K562 (cell line): ENCODE measurements at regions not wholly inside any gene's neighbourhood (a gene's known extent, or its start where the extent isn't known, plus 50 kb on each side); places are given as distances from the start of the nearest gene placed in this dataset.

Experiments
- ARID3B ChIP-seq: fragments of 250-450 bp; sonication (Bioruptor Pico); IDR thresholded peaks from 2 replicates; pipeline ENCODE4 v1.4.0; 2020; ENCODE audit warnings: borderline replicate concordance
- ATF7 ChIP-seq: fragments of 450-650 bp; IDR thresholded peaks from 2 replicates; pipeline ENCODE4 v1.7.1; 2014; ENCODE audit warnings: mild to moderate bottlenecking, moderate library complexity
- BRF1 ChIP-seq: IDR thresholded peaks from 3 replicates; pipeline ENCODE4 v1.6.1; 2011; ENCODE audit warnings: borderline replicate concordance, mild to moderate bottlenecking; ENCODE audit not compliant: insufficient read length; ENCODE audit errors: extremely low read depth
- CBFB ChIP-seq: sonication (generic); formaldehyde crosslinking; IDR thresholded peaks from 2 replicates; pipeline ENCODE4 v1.4.0; 2020; ENCODE audit warnings: mild to moderate bottlenecking, missing genetic modification reagents
- COPS2 ChIP-seq: fragments of 450-650 bp; conservative IDR thresholded peaks from 2 replicates; pipeline ENCODE4 v1.6.1; 2016; ENCODE audit warnings: mild to moderate bottlenecking, moderate library complexity
- FOXJ3 ChIP-seq: sonication (generic); formaldehyde crosslinking; IDR thresholded peaks from 2 replicates; pipeline ENCODE4 v1.4.0; 2020; ENCODE audit warnings: mild to moderate bottlenecking, missing genetic modification reagents
- HDAC8 ChIP-seq: fragments of 450-650 bp; IDR thresholded peaks from 2 replicates; pipeline ENCODE4 v1.6.1; 2016; ENCODE audit warnings: mild to moderate bottlenecking, missing genetic modification characterization, moderate library complexity, missing compliant biosample characterization
- HEY1 ChIP-seq: fragments of 250-450 bp; sonication (Bioruptor Pico); IDR thresholded peaks from 2 replicates; pipeline ENCODE4 v1.5.0; 2020; ENCODE audit warnings: mild to moderate bottlenecking, moderate library complexity, borderline replicate concordance
- HLTF ChIP-seq: fragments of 450-650 bp; IDR thresholded peaks from 2 replicates; pipeline ENCODE4 v1.6.1; 2016
- L3MBTL2 ChIP-seq: fragments of 450-650 bp; IDR thresholded peaks from 2 replicates; pipeline ENCODE4 v1.6.1; 2016; ENCODE audit warnings: mild to moderate bottlenecking, moderate library complexity
- NFIC ChIP-seq: fragments of 450-650 bp; IDR thresholded peaks from 2 replicates; pipeline ENCODE4 v1.6.1; 2017; ENCODE audit warnings: mild to moderate bottlenecking, inconsistent platforms
- PHF20 ChIP-seq: fragments of 450-650 bp; IDR thresholded peaks from 2 replicates; pipeline ENCODE4 v1.6.1; 2018; ENCODE audit not compliant: partially characterized antibody
- POLR2H ChIP-seq: IDR thresholded peaks from 2 replicates; pipeline ENCODE4 v1.6.1; 2016; ENCODE audit warnings: missing genetic modification characterization, low read depth, mild to moderate bottlenecking, control low read depth, missing compliant biosample characterization, moderate library complexity
- RAD21 ChIP-seq, 2 experiments: fragments of 250-450 bp in 1 of 2; fragments of 450-650 bp in 1 of 2; sonication (Bioruptor Pico) in 1 of 2; formaldehyde crosslinking in 1 of 2; IDR thresholded peaks in 1 of 2; conservative IDR thresholded peaks in 1 of 2; 2 replicates each; pipeline versions ENCODE4 v1.4.0 to v1.8.0; 2020 to 2022; ENCODE audit warnings: mild to moderate bottlenecking in 2 of 2, moderate library complexity in 1 of 2
- SRSF9 ChIP-seq: fragments of 200-400 bp; formaldehyde crosslinking; IDR thresholded peaks from 2 replicates; pipeline ENCODE4 v1.6.1; 2017; ENCODE audit warnings: low read depth, low read length, borderline replicate concordance
- TCF7 ChIP-seq: sonication (generic); IDR thresholded peaks from 2 replicates; pipeline ENCODE4 v1.6.1; 2016; ENCODE audit warnings: antibody characterized with exemption, borderline replicate concordance
- ZKSCAN8 ChIP-seq: fragments of 200-800 bp; sonication (Bioruptor generic); IDR thresholded peaks from 2 replicates; pipeline ENCODE4 v1.6.1; 2016; ENCODE audit warnings: missing genetic modification characterization, missing compliant biosample characterization
- ZNF354B ChIP-seq: fragments of 250-450 bp; sonication (Bioruptor Pico); IDR thresholded peaks from 2 replicates; pipeline ENCODE4 v1.4.0; 2020
- ZNF586 ChIP-seq: fragments of 450-650 bp; formaldehyde crosslinking; conservative IDR thresholded peaks from 2 replicates; pipeline ENCODE4 v1.4.0; 2020; ENCODE audit warnings: mild to moderate bottlenecking, moderate library complexity
- ZNF780A ChIP-seq: fragments of 250-450 bp; sonication (Bioruptor Pico); IDR thresholded peaks from 2 replicates; pipeline ENCODE4 v1.5.0; 2021; ENCODE audit warnings: mild to moderate bottlenecking
- TF ChIP-seq, protein P1 (sequence below): fragments of 250-450 bp; sonication (Bioruptor Pico); IDR thresholded peaks from 2 replicates; pipeline ENCODE4 v1.5.0; 2021; ENCODE audit warnings: mild to moderate bottlenecking, borderline replicate concordance
- TF ChIP-seq, protein P2 (sequence below): fragments of 250-450 bp; sonication (Bioruptor Pico); IDR thresholded peaks from 2 replicates; pipeline ENCODE4 v1.8.0; 2021; ENCODE audit warnings: moderate library complexity, mild to moderate bottlenecking, inconsistent platforms
- TF ChIP-seq, protein P3 (sequence below): IDR thresholded peaks from 2 replicates; pipeline ENCODE4 v1.6.1; 2012; ENCODE audit warnings: low read depth, low read length, improper control_type of control experiment, borderline replicate concordance

- TF ChIP-seq SRSF9 (no peak), HLTF (no peak), ATF7 (peak; percentile 66), L3MBTL2 (no peak; the same call in 1 of the 2 replicates), FOXJ3 (CRISPR knock-in tag) (no peak), BRF1 (no peak), NFIC (peak; percentile 73), TCF7 (no peak; the same call in 1 of the 2 replicates), HDAC8 (tag) (no peak), ARID3B (CRISPR knock-in tag) (no peak), COPS2 (no peak), CBFB (no peak), HEY1 (CRISPR knock-in tag) (peak; percentile 90; the same call in 1 of the 2 replicates), ZNF780A (CRISPR knock-in tag) (no peak), ZNF586 (CRISPR knock-in tag) (no peak), PHF20 (no peak), POLR2H (tag) (peak; percentile 62; the same call in 1 of the 2 replicates), ZKSCAN8 (CRISPR knock-in tag) (no peak), RAD21 (CRISPR knock-in tag; conservative IDR thresholded peaks at IDR 0.05 in 1 of 2, IDR thresholded peaks at IDR 0.05 in 1 of 2) (peak; percentile 17 to 36; a peak in 2 of 4 replicates), ZNF354B (no peak)
- TF ChIP-seq, protein P1, sequence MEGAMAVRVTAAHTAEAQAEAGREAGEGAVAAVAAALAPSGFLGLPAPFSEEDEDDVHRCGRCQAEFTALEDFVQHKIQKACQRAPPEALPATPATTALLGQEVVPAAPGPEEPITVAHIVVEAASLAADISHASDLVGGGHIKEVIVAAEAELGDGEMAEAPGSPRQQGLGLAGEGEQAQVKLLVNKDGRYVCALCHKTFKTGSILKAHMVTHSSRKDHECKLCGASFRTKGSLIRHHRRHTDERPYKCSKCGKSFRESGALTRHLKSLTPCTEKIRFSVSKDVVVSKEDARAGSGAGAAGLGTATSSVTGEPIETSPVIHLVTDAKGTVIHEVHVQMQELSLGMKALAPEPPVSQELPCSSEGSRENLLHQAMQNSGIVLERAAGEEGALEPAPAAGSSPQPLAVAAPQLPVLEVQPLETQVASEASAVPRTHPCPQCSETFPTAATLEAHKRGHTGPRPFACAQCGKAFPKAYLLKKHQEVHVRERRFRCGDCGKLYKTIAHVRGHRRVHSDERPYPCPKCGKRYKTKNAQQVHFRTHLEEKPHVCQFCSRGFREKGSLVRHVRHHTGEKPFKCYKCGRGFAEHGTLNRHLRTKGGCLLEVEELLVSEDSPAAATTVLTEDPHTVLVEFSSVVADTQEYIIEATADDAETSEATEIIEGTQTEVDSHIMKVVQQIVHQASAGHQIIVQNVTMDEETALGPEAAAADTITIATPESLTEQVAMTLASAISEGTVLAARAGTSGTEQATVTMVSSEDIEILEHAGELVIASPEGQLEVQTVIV (CRISPR knock-in tag): 0 out of 2 replicates have a peak, but pooled peaks have one; percentile 64
- TF ChIP-seq, protein P2, sequence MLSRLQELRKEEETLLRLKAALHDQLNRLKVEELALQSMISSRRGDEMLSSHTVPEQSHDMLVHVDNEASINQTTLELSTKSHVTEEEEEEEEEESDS (CRISPR knock-in tag): no peak
- TF ChIP-seq, protein P3, sequence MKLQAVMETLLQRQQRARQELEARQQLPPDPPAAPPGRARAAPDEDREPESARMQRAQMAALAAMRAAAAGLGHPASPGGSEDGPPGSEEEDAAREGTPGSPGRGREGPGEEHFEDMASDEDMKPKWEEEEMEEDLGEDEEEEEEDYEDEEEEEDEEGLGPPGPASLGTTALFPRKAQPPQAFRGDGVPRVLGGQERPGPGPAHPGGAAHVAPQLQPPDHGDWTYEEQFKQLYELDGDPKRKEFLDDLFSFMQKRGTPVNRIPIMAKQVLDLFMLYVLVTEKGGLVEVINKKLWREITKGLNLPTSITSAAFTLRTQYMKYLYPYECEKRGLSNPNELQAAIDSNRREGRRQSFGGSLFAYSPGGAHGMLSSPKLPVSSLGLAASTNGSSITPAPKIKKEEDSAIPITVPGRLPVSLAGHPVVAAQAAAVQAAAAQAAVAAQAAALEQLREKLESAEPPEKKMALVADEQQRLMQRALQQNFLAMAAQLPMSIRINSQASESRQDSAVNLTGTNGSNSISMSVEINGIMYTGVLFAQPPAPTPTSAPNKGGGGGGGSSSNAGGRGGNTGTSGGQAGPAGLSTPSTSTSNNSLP: peak; percentile 68
Observed at GRCh38 chr6:146898069-146898887, 299.5 kb downstream of the ADGB start (continued).
